GM19467 (cell line): ENCODE measurements at regions not wholly inside any gene's neighbourhood (a gene's known extent, or its start where the extent isn't known, plus 50 kb on each side); places are given as distances from the start of the nearest gene placed in this dataset.

Experiments used
- ATAC-seq: cut with Tn5 transposase; IDR thresholded peaks from one replicate; pipeline ENCODE4 v1.9.1; 2021; ENCODE audit warnings: mild to moderate bottlenecking, moderate library complexity; ENCODE audit not compliant: unreplicated experiment

GRCh38 chr1:10848109-10848684 is 51.8 kb upstream of the CASZ1 start:
- ATAC-seq, result no peak

- ATAC-seq, result no peak
Measured at GRCh38 chr1:10850026-10850425, 53.6 kb upstream of the CASZ1 start.

GRCh38 chr1:10851024-10852013 is 54.9 kb upstream of the CASZ1 start:
- no peak for ATAC-seq

DNA sequence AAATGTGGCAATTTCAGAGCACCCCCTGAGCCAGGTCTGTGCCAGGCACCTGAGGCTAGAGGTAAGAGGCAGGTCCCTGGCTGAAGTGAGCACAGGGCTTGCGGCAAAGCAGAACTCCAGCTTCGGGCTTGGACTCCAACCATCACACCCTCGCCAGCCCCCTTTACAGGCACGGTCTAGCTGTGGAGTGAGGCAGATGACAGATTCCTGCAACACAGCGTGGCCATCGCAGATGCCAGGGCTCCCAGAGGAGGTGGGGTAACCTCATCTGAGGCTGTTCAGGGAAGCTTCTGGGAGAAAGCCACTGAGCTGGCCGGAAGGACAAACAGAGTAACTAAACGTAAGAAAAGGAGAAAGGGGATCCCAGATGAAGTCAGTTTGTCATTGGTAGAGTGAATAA is 55.6 kb upstream of the CASZ1 start:
- no peak for ATAC-seq

DNA sequence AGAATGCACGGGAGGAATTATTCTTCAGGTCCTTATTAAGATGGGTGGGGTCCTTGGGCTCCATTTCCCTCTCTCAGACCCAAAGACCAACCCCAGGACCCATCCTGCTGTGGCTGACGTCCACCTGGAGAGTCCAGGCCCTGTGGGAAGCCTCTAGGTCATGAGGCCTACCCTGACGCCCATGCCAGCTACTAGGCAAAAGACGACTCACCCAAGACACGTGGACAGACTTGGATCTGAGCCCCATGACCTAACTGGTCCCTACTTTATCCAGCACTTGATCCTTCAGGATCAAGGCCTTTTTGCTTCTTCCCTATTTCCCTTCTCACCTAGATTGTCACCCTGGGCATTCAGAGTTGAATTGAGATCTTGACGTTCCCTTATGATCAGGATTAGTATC is 56.0 kb upstream of the CASZ1 start:
- ATAC-seq, result no peak

- ATAC-seq, result no peak
Measured at GRCh38 chr1:10852998-10853520, 56.6 kb upstream of the CASZ1 start.

DNA sequence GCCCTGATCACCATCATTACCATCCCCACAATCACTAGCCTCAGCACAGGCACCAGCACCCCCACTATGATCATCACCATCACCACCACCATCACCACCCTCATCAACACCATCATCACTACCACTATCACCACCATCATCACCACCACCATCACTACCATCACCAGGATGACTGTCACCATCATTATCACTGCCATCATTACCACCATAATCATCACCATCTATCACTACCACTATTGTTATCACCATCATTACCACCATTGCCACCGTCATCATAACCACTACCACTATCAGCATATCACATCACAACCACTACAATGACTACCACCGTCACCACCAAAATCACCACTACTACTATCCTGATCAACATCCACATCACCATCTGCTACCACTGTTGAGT is 57.3 kb upstream of the CASZ1 start:
- ATAC-seq, result no peak

GRCh38 chr1:10854856-10855459 is 58.5 kb upstream of the CASZ1 start:
- no peak for ATAC-seq

DNA sequence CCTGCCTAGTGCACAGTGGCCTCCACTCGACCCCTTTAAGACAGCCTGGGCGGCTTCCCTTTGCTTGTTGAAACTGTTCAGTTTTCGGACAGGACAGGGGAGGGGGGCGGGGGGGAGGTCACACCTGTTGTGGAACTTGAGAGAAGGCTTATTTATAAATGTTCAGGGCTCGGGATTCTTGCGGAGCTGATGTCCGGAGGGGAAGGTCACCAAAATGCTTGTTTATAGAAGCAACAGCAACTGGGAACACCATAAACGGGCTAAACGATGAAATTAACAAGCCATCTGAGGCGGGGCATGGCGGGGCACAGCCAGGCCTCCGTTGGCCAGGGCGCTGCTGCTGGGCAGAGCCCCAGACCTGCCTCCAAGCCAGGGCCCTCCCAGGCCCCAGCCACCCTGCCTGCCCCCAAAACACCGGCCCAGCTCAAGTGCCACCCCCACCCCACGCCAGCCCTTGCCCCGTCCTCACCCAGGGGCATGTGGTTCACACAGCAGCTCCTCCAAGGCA is 59.8 kb upstream of the CASZ1 start:
- ATAC-seq, result no peak

- no peak for ATAC-seq
Measured at GRCh38 chr1:10856863-10857598, 60.6 kb upstream of the CASZ1 start.

DNA sequence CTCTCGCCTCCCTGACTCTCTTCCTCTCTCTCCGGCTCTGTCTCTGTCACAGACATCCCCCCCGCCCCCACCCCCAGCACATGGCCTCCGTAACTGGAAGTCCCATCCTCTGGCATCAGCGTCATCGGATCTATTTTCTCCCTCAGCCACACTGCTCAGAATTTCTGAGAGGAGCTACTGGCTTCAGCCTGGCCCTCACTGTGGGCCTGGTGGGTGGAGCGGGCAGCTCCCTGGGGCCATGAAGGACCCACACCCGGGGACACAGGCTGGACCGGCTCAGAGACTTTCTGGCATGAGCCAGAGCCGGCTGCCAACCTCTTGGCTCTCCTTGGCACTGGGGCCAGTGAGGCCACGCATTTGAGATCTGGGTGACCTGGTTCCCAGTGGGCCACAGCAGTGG is 61.2 kb upstream of the CASZ1 start:
- no peak for ATAC-seq

DNA sequence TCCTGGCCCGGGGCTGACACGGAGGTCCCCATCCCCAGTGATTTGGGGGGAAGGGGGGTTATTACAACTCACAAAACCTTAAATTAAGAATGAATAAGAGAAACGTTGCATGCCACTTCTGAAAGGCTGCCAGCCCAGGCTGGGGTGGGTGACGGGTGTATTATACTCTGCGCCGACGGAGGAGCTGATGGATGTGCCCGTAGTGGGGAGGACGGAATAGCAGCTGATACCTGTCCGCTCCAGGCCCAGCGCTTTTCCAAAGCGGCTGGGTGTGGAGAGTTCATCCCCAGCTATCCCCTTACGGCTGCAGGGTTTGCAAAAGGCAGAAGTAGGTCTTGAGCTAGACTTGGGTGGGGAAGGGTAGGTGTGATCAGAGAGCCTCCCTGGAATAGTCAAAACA is 63.8 kb upstream of the CASZ1 start:
- ATAC-seq, result no peak

- ATAC-seq, result no peak
Measured at GRCh38 chr1:10860682-10861081, 64.2 kb upstream of the CASZ1 start.

- no peak for ATAC-seq
Measured at GRCh38 chr1:10861822-10862221, 65.4 kb upstream of the CASZ1 start.

DNA sequence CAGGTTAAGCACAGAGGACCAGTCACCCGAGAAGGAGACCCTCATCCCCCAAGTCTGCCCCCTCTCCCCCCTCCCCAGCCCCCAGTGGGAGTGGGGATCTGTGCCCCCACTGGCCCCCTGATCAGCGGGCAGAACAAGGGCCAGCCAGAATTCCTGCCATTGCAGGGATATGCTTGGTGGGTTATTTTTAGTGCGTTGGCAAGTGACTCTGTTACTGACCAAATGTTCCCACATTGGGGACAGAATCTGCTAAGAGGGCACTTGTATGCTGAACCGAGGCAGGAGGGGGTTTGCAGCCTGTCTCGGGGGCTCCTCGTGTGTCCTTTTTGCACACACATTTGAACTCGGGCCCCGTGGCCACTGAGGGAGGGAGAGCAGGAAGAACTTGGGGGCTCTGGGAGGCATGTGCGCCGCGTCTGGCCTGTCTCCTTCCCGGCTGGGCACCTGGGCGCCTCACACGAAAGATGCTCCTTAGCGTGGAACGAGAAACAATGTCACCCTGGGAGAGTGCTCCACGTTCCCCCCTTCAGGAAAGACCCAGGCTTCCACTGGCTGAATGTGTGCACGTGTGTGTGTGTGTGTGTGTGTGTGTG is 66.4 kb upstream of the CASZ1 start:
- no peak for ATAC-seq

DNA sequence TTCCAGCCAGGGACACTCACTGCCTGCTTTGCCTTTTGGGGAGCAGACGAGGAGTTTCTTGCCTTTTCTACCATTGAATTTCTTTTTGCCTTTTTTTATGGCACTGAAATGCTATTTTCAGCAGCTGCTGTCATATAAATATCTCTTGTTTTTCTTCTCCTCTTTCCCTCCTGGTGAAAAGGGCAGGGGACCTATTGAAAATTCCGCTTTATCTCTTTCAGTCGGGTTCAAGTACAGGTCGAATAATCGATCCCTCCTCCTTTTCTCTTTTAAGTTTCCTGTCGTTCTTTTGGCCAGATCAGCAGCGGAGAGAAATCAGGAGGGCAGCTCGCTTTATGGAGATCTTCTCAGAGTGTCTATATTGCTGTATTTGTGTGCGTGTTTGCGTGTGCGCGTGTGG is 67.4 kb upstream of the CASZ1 start:
- no peak for ATAC-seq

- no peak for ATAC-seq
Measured at GRCh38 chr1:10864776-10865175, 68.3 kb upstream of the CASZ1 start.

- ATAC-seq, result no peak
Measured at GRCh38 chr1:10865518-10866320, 69.3 kb upstream of the CASZ1 start.

DNA sequence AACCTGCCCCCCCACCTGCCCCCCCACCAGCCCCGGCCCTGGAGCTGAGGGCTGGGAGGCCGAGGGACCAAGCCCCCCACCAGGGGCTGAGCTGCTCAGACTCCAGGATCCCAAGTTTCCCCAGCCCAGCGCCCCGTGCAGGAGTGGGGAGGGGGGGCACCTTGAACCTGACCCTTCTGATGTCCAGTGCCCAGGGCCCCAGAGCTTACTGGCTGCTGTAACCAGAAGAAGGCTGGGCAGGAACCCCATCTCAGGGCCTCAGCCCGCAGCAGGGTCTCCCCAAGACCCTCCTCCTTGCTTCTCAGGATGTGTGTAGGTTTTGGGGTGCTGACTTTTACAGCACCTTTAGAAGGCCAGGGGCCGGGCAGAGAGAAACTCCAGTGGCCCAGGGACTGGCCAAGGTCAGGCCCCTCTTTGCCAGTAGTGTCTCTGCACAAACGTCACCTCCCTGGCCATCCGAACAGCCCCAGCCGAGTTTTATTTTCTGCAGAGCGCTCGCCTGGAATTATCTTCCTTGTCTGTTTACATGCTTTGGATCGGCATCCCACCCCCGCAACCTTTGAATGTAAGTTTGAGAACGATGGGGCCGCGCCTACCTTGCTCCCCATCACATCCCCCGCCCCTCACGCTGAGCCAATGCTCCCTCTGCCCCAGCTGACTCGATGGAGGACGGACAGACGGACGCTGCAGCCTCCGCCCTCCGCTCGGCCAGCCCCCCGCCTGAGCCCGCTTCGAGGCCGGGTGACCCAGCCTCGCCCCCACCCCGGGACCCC is 70.1 kb upstream of the CASZ1 start:
- no peak for ATAC-seq
